Endothelial cell of umbilical vein (primary cell): ENCODE measurements at regions not wholly inside any gene's neighbourhood (a gene's known extent, or its start where the extent isn't known, plus 50 kb on each side); places are given as distances from the start of the nearest gene placed in this dataset.

Experiments used
- BruUV-seq: library from RNA; stranded (reverse); fragments of 400-500 nt; replicated peaks from 2 replicates; lab custom pipeline; 2021; lab: Mats Ljungman, UMichigan
- CTCF ChIA-PET: fragments of 300-600, 350-600 bp; sonication (Branson Sonifier 250); formaldehyde crosslinking; loops from one replicate; lab custom pipeline; 2021; ENCODE audit warnings: antibody characterized with exemption, inconsistent platforms; lab: Charles Lee
- POLR2A ChIA-PET: fragments of 300-600, 350-600 bp; sonication (Branson Sonifier 250); formaldehyde crosslinking; loops from one replicate; lab custom pipeline; 2021; ENCODE audit warnings: antibody characterized with exemption, inconsistent platforms; lab: Charles Lee
- DNase-seq: peaks from one replicate; pipeline ENCODE4 v3.0.0-alpha.2; 2011; ENCODE audit warnings: low read depth, low spot score
- FAIRE-seq: peaks from 2 replicates; lab custom pipeline; 2011; peaks lifted over from hg19 to GRCh38; lab: Jason Lieb, UNC
- H2AFZ ChIP-seq: 2 replicates; pipeline ENCODE4 v1.6.0; 2012; ENCODE audit warnings: low read depth, low read length, control low read depth, inconsistent platforms
- H3K27ac ChIP-seq: 2 replicates; pipeline ENCODE4 v1.5.1; 2011; ENCODE audit warnings: low read depth, mild to moderate bottlenecking, control low read depth, low read length, moderate library complexity; ENCODE audit not compliant: insufficient read depth
- H3K27me3 ChIP-seq, 2 experiments: 2 replicates each; pipeline versions ENCODE4 v1.6.0 to v1.6.1; 2011; ENCODE audit warnings: low read length in 2 of 2, mixed read lengths in 1 of 2; ENCODE audit not compliant: control insufficient read depth in 2 of 2, insufficient read depth in 2 of 2
- H3K36me3 ChIP-seq, 2 experiments: 2 replicates in 1 of 2; 3 replicates in 1 of 2; pipeline ENCODE4 v1.5.1; 2011; ENCODE audit warnings: low read length in 2 of 2, mild to moderate bottlenecking in 1 of 2, moderate library complexity in 1 of 2; ENCODE audit not compliant: control insufficient read depth in 2 of 2, insufficient read depth in 2 of 2; ENCODE audit errors: extremely low read depth in 1 of 2
- H3K4me1 ChIP-seq: 3 replicates; pipeline ENCODE4 v1.5.1; 2011; ENCODE audit warnings: mild to moderate bottlenecking, low read length; ENCODE audit not compliant: control insufficient read depth, insufficient read depth; ENCODE audit errors: extremely low read depth
- H3K4me2 ChIP-seq: 2 replicates; pipeline ENCODE4 v1.6.1; 2011; ENCODE audit warnings: low read length, control low read depth, mixed read lengths; ENCODE audit not compliant: insufficient read depth
- H3K4me3 ChIP-seq, 3 experiments: fragments of 200-600 bp in 1 of 3; sonication (generic), shearing (Covaris generic) in 1 of 3; replicated peaks in 1 of 3; 2 replicates each; pipeline ENCODE4 v1.5.1; 2011 to 2016; ENCODE audit warnings: control low read depth in 3 of 3, low read length in 3 of 3, mild to moderate bottlenecking in 2 of 3, inconsistent platforms in 1 of 3, low read depth in 1 of 3, moderate library complexity in 1 of 3; ENCODE audit not compliant: insufficient read depth in 1 of 3
- H3K79me2 ChIP-seq: 2 replicates; pipeline ENCODE4 v1.6.0; 2012; ENCODE audit warnings: low read length, inconsistent platforms; ENCODE audit not compliant: control insufficient read depth, insufficient read depth
- H3K9ac ChIP-seq: replicated peaks from 2 replicates; pipeline ENCODE3; 2011; ENCODE audit warnings: low read length, control low read depth; ENCODE audit not compliant: insufficient read depth; ENCODE audit errors: extremely low read depth
- H3K9me1 ChIP-seq: replicated peaks from 3 replicates; pipeline ENCODE4 v1.6.0; 2011; ENCODE audit warnings: mild to moderate bottlenecking, low read length; ENCODE audit not compliant: control insufficient read depth, insufficient read depth; ENCODE audit errors: extremely low read depth
- H3K9me3 ChIP-seq: replicated peaks from 2 replicates; pipeline ENCODE4 v1.5.1; 2012; ENCODE audit warnings: low read length, inconsistent platforms; ENCODE audit not compliant: control insufficient read depth, insufficient read depth
- H4K20me1 ChIP-seq: replicated peaks from 2 replicates; pipeline ENCODE3; 2011; ENCODE audit warnings: mild to moderate bottlenecking, low read length; ENCODE audit not compliant: control insufficient read depth, insufficient read depth; ENCODE audit errors: extremely low read depth
- CTCF ChIP-seq, 2 donors: IDR thresholded peaks; 1 replicate in 1 of 2; 2 replicates in 1 of 2; pipeline ENCODE4 v1.5.1; 2011; ENCODE audit warnings: low read length in 2 of 2, mild to moderate bottlenecking in 2 of 2, moderate library complexity in 2 of 2, control low read depth in 1 of 2, inconsistent platforms in 1 of 2, low read depth in 1 of 2; ENCODE audit not compliant: insufficient read depth in 1 of 2; ENCODE audit errors: extremely low read depth in 1 of 2
- EZH2 ChIP-seq: IDR thresholded peaks from 2 replicates; pipeline ENCODE4 v1.6.1; 2012; ENCODE audit warnings: borderline replicate concordance, low read depth, mild to moderate bottlenecking, moderate library complexity, low read length, inconsistent platforms; ENCODE audit not compliant: severe bottlenecking
- FOS ChIP-seq: IDR thresholded peaks from 2 replicates; pipeline ENCODE4 v1.6.1; 2011; ENCODE audit warnings: mild to moderate bottlenecking, low read length, moderate library complexity, borderline replicate concordance; ENCODE audit not compliant: insufficient read depth
- GATA2 ChIP-seq: IDR thresholded peaks from 2 replicates; pipeline ENCODE4 v1.7.0; 2011; ENCODE audit warnings: low read depth, mild to moderate bottlenecking, moderate library complexity, mixed read lengths, low read length; ENCODE audit not compliant: insufficient read length, insufficient read depth
- JUN ChIP-seq: IDR thresholded peaks from 2 replicates; pipeline ENCODE4 v1.6.1; 2011; ENCODE audit warnings: borderline replicate concordance, low read depth; ENCODE audit not compliant: insufficient read length, insufficient read depth
- MAX ChIP-seq: IDR thresholded peaks from 2 replicates; pipeline ENCODE4 v1.6.1; 2011; ENCODE audit not compliant: insufficient read depth, insufficient read length
- MYC ChIP-seq: IDR thresholded peaks from one replicate; pipeline ENCODE4 v1.6.1; 2011; ENCODE audit warnings: mild to moderate bottlenecking, low read depth, low read length
- POLR2A ChIP-seq: IDR thresholded peaks from 2 replicates; pipeline ENCODE4 v1.6.1; 2012; ENCODE audit warnings: low read depth, mild to moderate bottlenecking, control low read depth, low read length
- POLR2AphosphoS5 ChIP-seq: IDR thresholded peaks from 2 replicates; pipeline ENCODE4 v1.6.1; 2012; ENCODE audit warnings: low read depth, mild to moderate bottlenecking, control low read depth, low read length, moderate library complexity; ENCODE audit not compliant: insufficient read depth
- dilution Hi-C: fragments of 300-500 bp; cut with MboI; formaldehyde crosslinking; loops from one replicate; pipeline ENCODE4 v1.15.0; 2019; ENCODE audit warnings: low sequenced_read_pairs; ENCODE audit not compliant: extremely low pct_ligation_motif_present
- intact Hi-C: fragments of 100-400 bp; cut with micrococcal nuclease; formaldehyde crosslinking; loops from one replicate; pipeline ENCODE4 v1.10.0; 2022

- Histone ChIP-seq H3K36me3 (no peaks in the 10 kb centered on the region), H2AFZ (no peak overlapping the region), H3K4me3 (no peak overlapping the region), H4K20me1 (no peaks in the 10 kb centered on the region), H3K27ac (no peak overlapping the region), H3K79me2 (no peaks in the 10 kb centered on the region), H3K9ac (no peak overlapping the region), H3K9me3 (no peaks in the 10 kb centered on the region), H3K4me1 (peaks cover 18% of the 10 kb centered on the region), H3K27me3 (no peaks in the 10 kb centered on the region), H3K4me2 (no peak overlapping the region), H3K9me1 (no peaks in the 10 kb centered on the region)
- intact Hi-C loops (no loop called here), dilution Hi-C loops (no loop called here)
- FAIRE-seq (no peak), DNase-seq (no peak)
- POLR2A ChIA-PET = no interaction called here
- BruUV-seq = no TSS peak
- TF ChIP-seq EZH2 (no peak), GATA2 (no peak), MYC (no peak), FOS (no peak), CTCF (IDR thresholded peaks at IDR 0.05; ENCODE audit: extremely low read depth in 1 of 2, insufficient read depth in 1 of 2, low read depth in 1 of 2, low read length in 2 of 2) (no peak), POLR2AphosphoS5 (no peak), MAX (no peak), POLR2A (no peak), JUN (no peak)
- CTCF ChIA-PET = no interaction called here
Observed at GRCh38 chr1:235015291-235015985, 113.2 kb downstream of the TOMM20 start.
